ENCODE measurements at regions not wholly inside any gene's neighbourhood (a gene's known extent, or its start where the extent isn't known, plus 50 kb on each side); places are given as distances from the start of the nearest gene placed in this dataset.

DNA sequence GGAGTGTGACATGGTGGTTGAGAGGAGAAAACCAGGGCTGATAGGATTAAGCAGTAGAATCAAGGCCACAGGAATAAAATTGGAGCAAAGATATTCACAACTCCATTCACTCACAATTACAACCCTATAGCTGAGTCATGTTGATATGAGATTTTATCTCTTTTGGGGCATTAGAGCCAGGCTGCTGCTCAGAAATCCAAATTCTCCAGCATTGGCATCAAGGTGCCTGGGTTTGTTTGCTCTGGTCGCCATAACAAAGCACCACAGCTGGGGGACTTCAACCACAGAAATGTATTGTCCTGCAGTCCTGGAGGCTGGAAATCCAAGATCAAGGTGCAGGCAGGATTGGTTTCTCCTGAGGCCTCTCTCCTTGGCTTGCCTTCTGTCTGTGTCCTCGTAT is 52.5 kb upstream of the GRB10 start (continued):
- TF ChIP-seq, protein P1, sequence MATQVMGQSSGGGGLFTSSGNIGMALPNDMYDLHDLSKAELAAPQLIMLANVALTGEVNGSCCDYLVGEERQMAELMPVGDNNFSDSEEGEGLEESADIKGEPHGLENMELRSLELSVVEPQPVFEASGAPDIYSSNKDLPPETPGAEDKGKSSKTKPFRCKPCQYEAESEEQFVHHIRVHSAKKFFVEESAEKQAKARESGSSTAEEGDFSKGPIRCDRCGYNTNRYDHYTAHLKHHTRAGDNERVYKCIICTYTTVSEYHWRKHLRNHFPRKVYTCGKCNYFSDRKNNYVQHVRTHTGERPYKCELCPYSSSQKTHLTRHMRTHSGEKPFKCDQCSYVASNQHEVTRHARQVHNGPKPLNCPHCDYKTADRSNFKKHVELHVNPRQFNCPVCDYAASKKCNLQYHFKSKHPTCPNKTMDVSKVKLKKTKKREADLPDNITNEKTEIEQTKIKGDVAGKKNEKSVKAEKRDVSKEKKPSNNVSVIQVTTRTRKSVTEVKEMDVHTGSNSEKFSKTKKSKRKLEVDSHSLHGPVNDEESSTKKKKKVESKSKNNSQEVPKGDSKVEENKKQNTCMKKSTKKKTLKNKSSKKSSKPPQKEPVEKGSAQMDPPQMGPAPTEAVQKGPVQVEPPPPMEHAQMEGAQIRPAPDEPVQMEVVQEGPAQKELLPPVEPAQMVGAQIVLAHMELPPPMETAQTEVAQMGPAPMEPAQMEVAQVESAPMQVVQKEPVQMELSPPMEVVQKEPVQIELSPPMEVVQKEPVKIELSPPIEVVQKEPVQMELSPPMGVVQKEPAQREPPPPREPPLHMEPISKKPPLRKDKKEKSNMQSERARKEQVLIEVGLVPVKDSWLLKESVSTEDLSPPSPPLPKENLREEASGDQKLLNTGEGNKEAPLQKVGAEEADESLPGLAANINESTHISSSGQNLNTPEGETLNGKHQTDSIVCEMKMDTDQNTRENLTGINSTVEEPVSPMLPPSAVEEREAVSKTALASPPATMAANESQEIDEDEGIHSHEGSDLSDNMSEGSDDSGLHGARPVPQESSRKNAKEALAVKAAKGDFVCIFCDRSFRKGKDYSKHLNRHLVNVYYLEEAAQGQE (IDR thresholded peaks at IDR 0.05; ENCODE audit: low read depth): no peak
- TF ChIP-seq, protein P2, sequence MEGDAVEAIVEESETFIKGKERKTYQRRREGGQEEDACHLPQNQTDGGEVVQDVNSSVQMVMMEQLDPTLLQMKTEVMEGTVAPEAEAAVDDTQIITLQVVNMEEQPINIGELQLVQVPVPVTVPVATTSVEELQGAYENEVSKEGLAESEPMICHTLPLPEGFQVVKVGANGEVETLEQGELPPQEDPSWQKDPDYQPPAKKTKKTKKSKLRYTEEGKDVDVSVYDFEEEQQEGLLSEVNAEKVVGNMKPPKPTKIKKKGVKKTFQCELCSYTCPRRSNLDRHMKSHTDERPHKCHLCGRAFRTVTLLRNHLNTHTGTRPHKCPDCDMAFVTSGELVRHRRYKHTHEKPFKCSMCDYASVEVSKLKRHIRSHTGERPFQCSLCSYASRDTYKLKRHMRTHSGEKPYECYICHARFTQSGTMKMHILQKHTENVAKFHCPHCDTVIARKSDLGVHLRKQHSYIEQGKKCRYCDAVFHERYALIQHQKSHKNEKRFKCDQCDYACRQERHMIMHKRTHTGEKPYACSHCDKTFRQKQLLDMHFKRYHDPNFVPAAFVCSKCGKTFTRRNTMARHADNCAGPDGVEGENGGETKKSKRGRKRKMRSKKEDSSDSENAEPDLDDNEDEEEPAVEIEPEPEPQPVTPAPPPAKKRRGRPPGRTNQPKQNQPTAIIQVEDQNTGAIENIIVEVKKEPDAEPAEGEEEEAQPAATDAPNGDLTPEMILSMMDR (IDR thresholded peaks at IDR 0.05 in 2 of 3, conservative IDR thresholded peaks at IDR 0.05 in 1 of 3; ENCODE audit: borderline replicate concordance in 1 of 3, insufficient read depth in 1 of 3, low read depth in 2 of 3, low read length in 2 of 3): no peak
- TF ChIP-seq SIN3A (IDR thresholded peaks at IDR 0.05; ENCODE audit: low read depth) (no peak), ZFX (IDR thresholded peaks at IDR 0.05) (no peak), EGR1 (IDR thresholded peaks at IDR 0.05; ENCODE audit: low read depth) (no peak), CEBPB (IDR thresholded peaks at IDR 0.05; ENCODE audit: low read depth) (no peak), ATF3 (IDR thresholded peaks at IDR 0.05) (no peak)

- H4K20me1 ChIP-seq (ENCODE audit: insufficient read depth): no peaks in the 10 kb centered on the region
- no peaks in the 10 kb centered on the region for H3K9me3 ChIP-seq (ENCODE audit: control insufficient read depth in 1 of 2, insufficient read depth in 1 of 2, low read depth in 1 of 2, low read length in 2 of 2)
- no peak overlapping the region for H3K9ac ChIP-seq (ENCODE audit: low read length)
- no TSS peak for BruUV-seq (replicated peaks)
- no peak overlapping the region for H2AFZ ChIP-seq (ENCODE audit: low read depth, low read length, poor library complexity, severe bottlenecking)
- no peak overlapping the region for H3K4me2 ChIP-seq (ENCODE audit: low read length)
- no peaks in the 10 kb centered on the region for H3K79me2 ChIP-seq (ENCODE audit: insufficient read depth, low read length)
- no peaks in the 10 kb centered on the region for H3K4me1 ChIP-seq (ENCODE audit: control insufficient read depth in 1 of 2, insufficient read depth in 2 of 2, low read length in 2 of 2)
- intact Hi-C loops (cut with micrococcal nuclease): no loop called here
- H3K36me3 ChIP-seq (ENCODE audit: control insufficient read depth in 1 of 2, insufficient read depth in 2 of 2, low read length in 2 of 2): no peaks in the 10 kb centered on the region
- CTCF ChIA-PET: no interaction called here
- H3K27ac ChIP-seq (ENCODE audit: low read depth, low read length): no peak overlapping the region
- no peaks in the 10 kb centered on the region for H3K9me2 ChIP-seq (ENCODE audit: insufficient read depth)
- H3K27me3 ChIP-seq (ENCODE audit: insufficient read depth, low read length): no peaks in the 10 kb centered on the region; the same call in 1 of the 2 replicates
- ATAC-seq (no peak), DNase-seq (ENCODE audit: low read depth, low spot score) (no peak)
- POLR2A ChIA-PET: no interaction called here
- RAD21 ChIA-PET (ENCODE audit: low non-redundant PET in 1 of 2, low total read pairs in 2 of 2, uncharacterized antibody in 2 of 2, unreplicated experiment in 2 of 2): no interaction called here
- H3K4me3 ChIP-seq (replicated peaks in 1 of 2; ENCODE audit: low read depth in 1 of 2, low read length in 2 of 2): no peak overlapping the region
- TF ChIP-seq RAD21 (IDR thresholded peaks at IDR 0.05; ENCODE audit: low read depth) (no peak), POLR2AphosphoS5 (IDR thresholded peaks at IDR 0.05; ENCODE audit: low read depth, low read length) (no peak), YY1 (IDR thresholded peaks at IDR 0.05; ENCODE audit: extremely low read depth, insufficient replicate concordance, low read depth, low read length) (no peak), ZNF274 (IDR thresholded peaks at IDR 0.05; ENCODE audit: low read depth, low read length) (no peak), POLR2A (IDR thresholded peaks at IDR 0.05; ENCODE audit: borderline replicate concordance, extremely low read depth, insufficient read depth, insufficient read length) (no peak), ZBTB33 (IDR thresholded peaks at IDR 0.05; ENCODE audit: extremely low read depth, insufficient replicate concordance, low read length) (no peak), EGR1 (IDR thresholded peaks at IDR 0.05; ENCODE audit: low read depth) (no peak), ELF1 (IDR thresholded peaks at IDR 0.05; ENCODE audit: borderline replicate concordance, low read depth) (no peak), CBX3 (IDR thresholded peaks at IDR 0.05; ENCODE audit: low read depth) (no peak), ZFX (IDR thresholded peaks at IDR 0.05) (no peak)
- TF ChIP-seq, protein P3, sequence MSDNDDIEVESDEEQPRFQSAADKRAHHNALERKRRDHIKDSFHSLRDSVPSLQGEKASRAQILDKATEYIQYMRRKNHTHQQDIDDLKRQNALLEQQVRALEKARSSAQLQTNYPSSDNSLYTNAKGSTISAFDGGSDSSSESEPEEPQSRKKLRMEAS (IDR thresholded peaks at IDR 0.05): no peak
These were observed 52.0 kb upstream of the GRB10 start for GRCh38 chr7:50834679-50835078.
